HG03135 (cell line): ENCODE measurements at regions not wholly inside any gene's neighbourhood (a gene's known extent, or its start where the extent isn't known, plus 50 kb on each side); places are given as distances from the start of the nearest gene placed in this dataset.

ENCODE experiments used
- ATAC-seq: cut with Tn5 transposase; IDR thresholded peaks from one replicate; pipeline ENCODE4 v1.9.1; 2021; ENCODE audit warnings: mild to moderate bottlenecking, moderate library complexity; ENCODE audit not compliant: unreplicated experiment

GRCh38 chr11:109794501-109794900 lies 298.7 kb upstream of the ZC3H12C start:
- no peak for ATAC-seq

- no peak for ATAC-seq
Observed at GRCh38 chr11:109795234-109795633, 298.0 kb upstream of the ZC3H12C start.

- no peak for ATAC-seq
Observed at GRCh38 chr11:109796253-109796652, 296.9 kb upstream of the ZC3H12C start.

GRCh38 chr11:109798521-109798920 lies 294.7 kb upstream of the ZC3H12C start:
- no peak for ATAC-seq

GRCh38 chr11:109799604-109800003 lies 293.6 kb upstream of the ZC3H12C start:
- no peak for ATAC-seq

- no peak for ATAC-seq
Observed at GRCh38 chr11:109804911-109805310, 288.3 kb upstream of the ZC3H12C start.

- no peak for ATAC-seq
Observed at GRCh38 chr11:109806205-109806604, 287.0 kb upstream of the ZC3H12C start.

- ATAC-seq: no peak
Observed at GRCh38 chr11:109808569-109808968, 284.6 kb upstream of the ZC3H12C start.

GRCh38 chr11:109814824-109815223 lies 278.4 kb upstream of the ZC3H12C start:
- no peak for ATAC-seq

GRCh38 chr11:109815500-109816150 lies 277.6 kb upstream of the ZC3H12C start:
- no peak for ATAC-seq

- no peak for ATAC-seq
Observed at GRCh38 chr11:109818290-109818689, 274.9 kb upstream of the ZC3H12C start.

- ATAC-seq: no peak
Observed at GRCh38 chr11:109819410-109819809, 273.8 kb upstream of the ZC3H12C start.

GRCh38 chr11:109821511-109821910 lies 271.7 kb upstream of the ZC3H12C start:
- no peak for ATAC-seq

- ATAC-seq: no peak
Observed at GRCh38 chr11:109822436-109823102, 270.6 kb upstream of the ZC3H12C start.

GRCh38 chr11:109828387-109828786 lies 264.8 kb upstream of the ZC3H12C start:
- no peak for ATAC-seq

- ATAC-seq: no peak
Observed at GRCh38 chr11:109838026-109838425, 255.2 kb upstream of the ZC3H12C start.

- no peak for ATAC-seq
Observed at GRCh38 chr11:109845437-109845836, 247.8 kb upstream of the ZC3H12C start.

GRCh38 chr11:109847621-109848020 lies 245.6 kb upstream of the ZC3H12C start:
- ATAC-seq: no peak

- ATAC-seq: no peak
Observed at GRCh38 chr11:109849051-109849450, 244.1 kb upstream of the ZC3H12C start.

GRCh38 chr11:109849946-109850345 lies 243.2 kb upstream of the ZC3H12C start:
- no peak for ATAC-seq

GRCh38 chr11:109851780-109852390 lies 241.3 kb upstream of the ZC3H12C start:
- no peak for ATAC-seq

GRCh38 chr11:109853156-109853776 lies 239.9 kb upstream of the ZC3H12C start:
- peak; percentile 67 for ATAC-seq
